NCI-H1694 (cell line): ENCODE measurements at regions not wholly inside any gene's neighbourhood (a gene's known extent, or its start where the extent isn't known, plus 50 kb on each side); places are given as distances from the start of the nearest gene placed in this dataset.

ENCODE experiments used
- DNase-seq: peaks from one replicate; lab custom pipeline; 2025; lab: John Stamatoyannopoulos, UW

GRCh38 chr5:68352166-68352565 is 136.6 kb downstream of the PIK3R1 start:
- no peak for DNase-seq

- no peak for DNase-seq
Observed at GRCh38 chr5:68353605-68354004, 138.0 kb downstream of the PIK3R1 start.

DNA sequence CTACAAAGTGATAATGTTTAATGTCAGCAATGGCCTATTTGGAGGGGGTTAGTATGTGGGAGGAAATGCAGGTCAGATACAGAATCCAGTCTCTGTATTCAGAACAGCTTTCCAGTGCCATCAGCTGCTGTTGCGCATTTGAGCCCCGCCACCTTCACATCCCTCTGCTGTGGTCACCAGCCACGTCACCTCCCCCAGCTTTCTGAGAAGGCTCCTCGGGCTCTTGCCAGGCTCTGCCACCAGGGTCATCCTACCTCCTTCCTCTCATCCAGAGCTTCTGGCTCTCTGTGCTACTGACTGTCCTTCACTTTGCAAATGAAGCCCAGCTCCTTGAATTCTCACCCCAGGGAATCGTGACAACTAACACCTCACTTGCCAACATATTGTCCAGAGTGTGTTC is 138.8 kb downstream of the PIK3R1 start:
- no peak for DNase-seq

GRCh38 chr5:68356216-68356615 is 140.7 kb downstream of the PIK3R1 start:
- DNase-seq: no peak

- DNase-seq: no peak
Observed at GRCh38 chr5:68356623-68357022, 141.1 kb downstream of the PIK3R1 start.

GRCh38 chr5:68359699-68360098 is 144.1 kb downstream of the PIK3R1 start:
- no peak for DNase-seq

GRCh38 chr5:68362331-68362730 is 146.8 kb downstream of the PIK3R1 start:
- DNase-seq: no peak

GRCh38 chr5:68365889-68366288 is 150.3 kb downstream of the PIK3R1 start:
- no peak for DNase-seq

- DNase-seq: no peak
Observed at GRCh38 chr5:68367287-68367686, 151.7 kb downstream of the PIK3R1 start.

GRCh38 chr5:68367717-68368116 is 152.2 kb downstream of the PIK3R1 start:
- no peak for DNase-seq

DNA sequence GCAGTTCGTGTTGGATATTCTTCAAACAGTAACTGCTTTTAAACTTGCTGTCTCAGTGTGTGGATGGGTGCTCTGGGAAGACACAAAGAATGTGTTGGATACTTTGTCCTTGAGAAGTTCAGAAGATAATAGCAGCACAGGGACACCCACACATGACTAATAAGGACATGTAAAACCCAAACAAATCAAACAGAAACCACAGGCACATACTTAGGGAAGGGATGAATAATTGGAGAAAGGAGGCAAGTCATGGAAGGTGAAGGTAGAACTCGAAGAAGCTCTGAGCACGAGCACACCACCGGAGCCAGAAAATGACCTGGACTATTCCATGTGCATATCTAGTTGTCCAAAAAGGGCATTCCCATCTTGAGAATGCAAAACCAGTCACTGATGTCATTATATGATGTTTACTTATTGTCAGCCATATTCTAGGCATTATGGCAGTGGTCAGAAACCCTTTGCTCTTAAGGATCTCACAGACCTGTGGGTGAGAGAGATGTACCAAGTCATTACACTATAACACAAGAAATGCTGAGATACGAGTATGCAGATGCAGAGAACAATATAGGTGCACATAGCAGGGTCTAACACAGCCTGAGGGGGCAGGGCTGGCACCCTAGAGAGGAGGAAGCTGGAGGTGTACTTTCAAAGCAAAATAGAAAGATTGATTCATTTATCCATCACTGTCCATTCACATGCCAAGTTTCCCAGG is 152.9 kb downstream of the PIK3R1 start:
- no peak for DNase-seq

DNA sequence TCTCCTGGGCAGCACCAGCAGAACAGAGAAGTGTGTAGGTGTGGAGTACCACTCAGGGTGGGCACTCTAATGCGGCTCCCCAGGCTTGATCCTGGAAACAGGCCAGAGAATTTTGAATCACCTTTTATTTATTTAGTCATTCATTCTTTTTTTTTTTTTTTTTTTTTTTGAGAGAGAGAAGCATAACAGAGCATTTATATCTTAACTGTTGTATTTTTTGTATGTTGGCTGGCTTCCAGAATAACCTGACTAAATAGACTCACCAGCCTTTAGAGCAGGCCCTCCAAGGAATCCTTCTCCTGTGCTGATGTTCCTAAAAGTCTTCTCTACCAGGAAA is 153.4 kb downstream of the PIK3R1 start:
- no peak for DNase-seq

DNA sequence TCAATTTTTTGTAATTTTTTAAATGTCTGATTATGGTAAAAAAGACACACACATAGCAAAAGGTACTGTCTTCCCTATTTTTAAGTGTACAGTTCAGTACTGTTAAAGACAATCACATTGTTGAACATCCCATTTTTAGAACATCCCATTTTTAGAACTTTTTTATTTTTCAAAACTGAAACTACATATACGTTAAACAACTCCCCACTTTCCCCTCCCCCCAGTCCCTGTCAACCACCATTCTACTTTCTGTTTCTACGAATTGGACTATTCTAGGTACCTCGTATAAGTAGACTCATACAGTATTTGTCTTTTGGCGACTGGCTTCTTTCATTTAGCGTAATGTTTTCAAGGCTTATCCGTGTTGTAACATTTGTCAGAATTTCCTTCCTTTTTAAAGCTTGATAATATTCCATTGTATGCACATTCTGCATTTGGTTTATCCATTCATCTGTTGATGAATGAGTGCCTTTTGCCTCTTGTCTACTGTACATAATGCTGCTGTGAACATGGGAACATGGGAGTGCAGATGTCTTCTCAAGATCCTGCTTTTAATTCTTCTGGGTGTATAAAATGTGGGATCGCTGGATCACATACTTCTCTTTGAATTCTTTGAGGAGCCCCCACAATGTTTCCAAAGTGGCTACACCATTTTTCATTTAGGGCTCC is 154.0 kb downstream of the PIK3R1 start:
- no peak for DNase-seq

GRCh38 chr5:68370196-68370595 is 154.6 kb downstream of the PIK3R1 start:
- DNase-seq: no peak

- no peak for DNase-seq
Observed at GRCh38 chr5:68371607-68372006, 156.1 kb downstream of the PIK3R1 start.

DNA sequence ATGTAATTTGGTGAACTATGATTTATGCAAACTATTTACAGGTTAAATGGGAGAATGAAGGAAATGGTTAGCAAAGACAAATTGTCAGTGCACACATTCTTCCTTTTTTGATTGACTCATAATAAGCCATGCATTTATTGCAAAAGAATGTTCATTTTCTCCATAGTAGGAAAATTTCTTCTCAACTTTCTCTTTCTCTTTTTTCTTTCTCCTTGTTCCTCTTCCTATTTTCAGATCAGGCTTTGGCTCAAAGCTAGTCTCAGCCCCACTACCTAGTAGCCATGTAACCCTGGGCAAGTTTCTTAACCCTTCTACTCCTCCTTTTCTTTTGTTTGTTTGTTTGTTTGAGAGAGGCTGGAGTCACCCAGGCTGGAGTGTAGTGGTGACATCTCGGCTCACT is 156.6 kb downstream of the PIK3R1 start:
- no peak for DNase-seq

- DNase-seq: no peak
Observed at GRCh38 chr5:68373050-68373449, 157.5 kb downstream of the PIK3R1 start.

- no peak for DNase-seq
Observed at GRCh38 chr5:68374796-68375518, 159.4 kb downstream of the PIK3R1 start.

GRCh38 chr5:68375540-68375939 is 160.0 kb downstream of the PIK3R1 start:
- DNase-seq: no peak

- no peak for DNase-seq
Observed at GRCh38 chr5:68376935-68377334, 161.4 kb downstream of the PIK3R1 start.

DNA sequence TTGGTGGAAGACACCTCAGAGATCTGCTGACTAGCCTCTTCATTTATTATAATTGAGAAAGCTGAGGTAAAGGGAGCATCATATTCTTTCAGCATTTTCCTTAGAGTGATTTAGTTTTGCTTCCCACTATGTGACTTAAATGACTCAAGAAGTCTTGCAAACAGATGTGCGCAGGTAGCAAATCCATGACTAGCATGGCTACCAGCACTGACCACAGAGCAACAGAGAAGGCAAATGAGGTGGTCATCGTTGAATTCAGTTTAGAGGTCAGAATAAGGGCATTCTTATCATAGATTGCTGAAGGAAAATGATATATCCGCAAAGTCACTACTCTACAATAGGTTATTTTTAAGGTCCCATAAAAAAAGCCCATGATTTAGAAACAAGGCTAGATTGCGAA is 162.2 kb downstream of the PIK3R1 start:
- DNase-seq: no peak

DNA sequence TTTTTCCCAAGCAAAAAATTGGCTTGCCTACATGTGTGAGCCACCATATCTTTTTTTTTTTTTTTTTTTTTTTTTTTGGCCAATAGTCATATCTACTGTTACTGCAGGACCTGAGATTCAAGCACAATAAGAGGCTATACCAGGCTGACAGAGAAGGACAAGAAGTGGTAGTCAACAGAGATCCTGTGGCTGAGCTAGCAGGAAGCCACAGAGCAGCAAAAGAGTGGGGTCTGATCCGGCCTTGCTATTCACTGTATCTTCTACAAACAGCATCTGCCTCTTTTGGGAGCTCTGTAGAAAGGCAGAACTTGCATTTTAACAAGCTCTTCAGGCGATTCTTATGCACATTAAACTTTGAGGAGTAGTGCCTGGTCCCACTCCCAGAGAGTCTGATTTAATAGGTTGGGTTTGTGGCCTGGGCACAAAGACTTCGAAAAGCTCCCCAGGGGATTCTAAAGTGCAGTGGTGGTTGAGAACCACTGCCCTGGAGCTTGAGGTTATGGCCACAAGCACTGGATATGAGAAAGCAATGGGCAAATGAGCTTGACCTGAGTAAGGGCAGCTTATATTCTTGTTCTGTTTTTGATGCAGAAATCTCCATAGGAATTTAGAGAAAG is 162.8 kb downstream of the PIK3R1 start:
- DNase-seq: no peak
